Spleen (tissue), 7 donors: ENCODE measurements at regions not wholly inside any gene's neighbourhood (a gene's known extent, or its start where the extent isn't known, plus 50 kb on each side); places are given as distances from the start of the nearest gene placed in this dataset.

Source experiments
- CTCF ChIP-seq, 11 experiments: fragments of 200-600 bp in 7 of 11; fragments of 450-650 bp in 4 of 11; sonication (generic) in 4 of 11; IDR thresholded peaks in 8 of 11; conservative IDR thresholded peaks in 3 of 11; 1 replicate in 7 of 11; 2 replicates in 4 of 11; pipeline versions ENCODE4 v1.4.0 to v1.8.0; 2016 to 2021; ENCODE audit warnings: antibody characterized with exemption in 11 of 11, inconsistent platforms in 4 of 11, mild to moderate bottlenecking in 1 of 11
- POLR2AphosphoS5 ChIP-seq, 3 donors: sonication (generic); formaldehyde crosslinking; IDR thresholded peaks; one replicate each; pipeline ENCODE4 v1.5.1; 2017; ENCODE audit warnings: antibody characterized with exemption in 3 of 3
- donor health status: DM: no; HTN: no; CAD: no; lungs with moderate emphysema.
- donor health status: DM: no; HTN: no; CAD: no.
- donor health status: DM: no; HTN: no; CAD: no.

GRCh38 chr3:30318110-30318509, 288.3 kb upstream of the TGFBR2 start:
- TF ChIP-seq POLR2AphosphoS5 (IDR thresholded peaks at IDR 0.05): no peak
- no peak for TF ChIP-seq CTCF (IDR thresholded peaks at IDR 0.05 in 8 of 11, conservative IDR thresholded peaks at IDR 0.05 in 3 of 11)
